Large intestine (tissue), 3 donors: ENCODE measurements at regions not wholly inside any gene's neighbourhood (a gene's known extent, or its start where the extent isn't known, plus 50 kb on each side); places are given as distances from the start of the nearest gene placed in this dataset.
"Not testable (repeated sequence)": the region's sequence is repeated elsewhere in the genome, so short reads cannot be mapped to it uniquely, and the experiment has no call there.

Experiments used
- DNase-seq, 2 donors: peaks; one replicate each; pipeline versions ENCODE4 v3.0.0 to v3.0.0-alpha.2; 2013
- H3K27ac ChIP-seq: one replicate; pipeline ENCODE4 v1.5.1; 2013; ENCODE audit warnings: low read length
- H3K27me3 ChIP-seq: 2 replicates; pipeline ENCODE4 v1.6.1; 2013; ENCODE audit warnings: low read length; ENCODE audit not compliant: control insufficient read depth, insufficient read depth
- H3K36me3 ChIP-seq: 2 replicates; pipeline ENCODE4 v1.6.1; 2013; ENCODE audit warnings: low read length; ENCODE audit not compliant: control insufficient read depth, insufficient read depth
- H3K4me1 ChIP-seq: one replicate; pipeline ENCODE4 v1.6.1; 2013; ENCODE audit warnings: low read length; ENCODE audit not compliant: control insufficient read depth, insufficient read depth
- H3K4me3 ChIP-seq: one replicate; pipeline ENCODE4 v1.5.1; 2013; ENCODE audit warnings: low read length
- H3K9me3 ChIP-seq: one replicate; pipeline ENCODE4 v1.6.1; 2013; ENCODE audit warnings: mild to moderate bottlenecking, low read depth, low read length, moderate library complexity; ENCODE audit not compliant: control insufficient read depth
- WGBS: methylation state at CpG from one replicate; pipeline ENCODE4 v1.1.5; 2013; ENCODE audit warnings: low lambda C conversion rate; ENCODE audit not compliant: insufficient coverage; 5-methylcytosine and 5-hydroxymethylcytosine counted together

- DNase-seq = no peak
- H3K4me3 ChIP-seq = no peak overlapping the region
- H3K27ac ChIP-seq = no peak overlapping the region
- 100% methylated on average over 1 of the region's 2 CpGs for WGBS
- H3K4me1 ChIP-seq = no peaks in the 10 kb centered on the region
- H3K27me3 ChIP-seq = no peaks in the 10 kb centered on the region
- H3K9me3 ChIP-seq = no peaks in the 10 kb centered on the region
- no peaks in the 10 kb centered on the region for H3K36me3 ChIP-seq
These were observed 85.9 kb upstream of the ZPLD1 start for GRCh38 chr3:102348904-102349303.

GRCh38 chr3:102353148-102353547 is 81.7 kb upstream of the ZPLD1 start:
- H3K4me3 ChIP-seq = no peak overlapping the region
- WGBS = no CpG with 5 or more reads among the region's 4 CpGs

GRCh38 chr3:102353805-102354204 is 81.0 kb upstream of the ZPLD1 start:
- Histone ChIP-seq H3K4me3 (no peak overlapping the region), H3K36me3 (no peaks in the 10 kb centered on the region), H3K27me3 (no peaks in the 10 kb centered on the region), H3K27ac (no peak overlapping the region), H3K9me3 (no peaks in the 10 kb centered on the region), H3K4me1 (no peaks in the 10 kb centered on the region)
- 100% methylated on average over 1 of the region's 1 CpG for WGBS
- DNase-seq = no peak

More at GRCh38 chr3:102353148-102353547, 81.7 kb upstream of the ZPLD1 start:
- Histone ChIP-seq H3K9me3 (no peaks in the 10 kb centered on the region), H3K27ac (no peak overlapping the region), H3K27me3 (no peaks in the 10 kb centered on the region), H3K36me3 (no peaks in the 10 kb centered on the region), H3K4me1 (no peaks in the 10 kb centered on the region)
- DNase-seq = no peak

DNA sequence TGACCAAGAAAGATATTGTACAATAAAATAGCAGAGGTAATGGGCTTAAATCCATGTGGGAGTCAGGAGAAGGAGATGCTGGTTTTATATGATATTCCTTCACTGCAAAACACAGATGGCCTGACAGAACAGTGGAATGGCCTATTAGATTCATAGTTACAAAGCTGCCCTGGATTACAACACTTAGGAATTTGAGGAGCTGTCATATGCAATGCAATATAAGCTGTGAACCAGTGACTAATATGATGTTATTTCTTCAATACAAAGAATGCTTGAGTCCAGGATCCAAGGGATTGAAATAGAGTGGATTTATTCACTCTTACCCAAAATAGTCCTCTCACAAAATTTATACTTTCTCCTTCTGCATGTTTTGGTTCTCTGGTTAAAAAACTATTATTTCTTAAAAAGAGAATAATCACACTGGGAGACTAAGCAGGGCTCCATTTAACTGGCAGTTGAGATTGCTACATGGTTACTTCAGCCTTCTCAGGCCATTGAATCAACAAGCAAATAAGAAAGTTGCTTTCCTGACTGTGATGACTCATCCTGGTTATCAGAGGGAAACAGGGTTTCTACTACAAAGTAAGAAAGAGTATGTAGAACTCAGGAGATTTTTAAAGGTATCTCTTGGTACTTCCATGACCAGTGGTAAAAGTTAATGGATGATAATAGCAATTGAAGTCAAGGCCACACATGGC is 79.8 kb upstream of the ZPLD1 start:
- no peaks in the 10 kb centered on the region for H3K4me1 ChIP-seq
- no peaks in the 10 kb centered on the region for H3K9me3 ChIP-seq
- no peak overlapping the region for H3K4me3 ChIP-seq
- DNase-seq = no peak
- H3K27ac ChIP-seq = no peak overlapping the region
- H3K36me3 ChIP-seq = no peaks in the 10 kb centered on the region
- no peaks in the 10 kb centered on the region for H3K27me3 ChIP-seq

GRCh38 chr3:102356506-102356905 is 78.3 kb upstream of the ZPLD1 start:
- 100% methylated on average over 1 of the region's 2 CpGs for WGBS
- Histone ChIP-seq H3K4me3 (no peak overlapping the region), H3K27me3 (no peaks in the 10 kb centered on the region), H3K36me3 (no peaks in the 10 kb centered on the region), H3K27ac (no peak overlapping the region), H3K4me1 (no peaks in the 10 kb centered on the region), H3K9me3 (no peaks in the 10 kb centered on the region)
- no peak for DNase-seq

DNA sequence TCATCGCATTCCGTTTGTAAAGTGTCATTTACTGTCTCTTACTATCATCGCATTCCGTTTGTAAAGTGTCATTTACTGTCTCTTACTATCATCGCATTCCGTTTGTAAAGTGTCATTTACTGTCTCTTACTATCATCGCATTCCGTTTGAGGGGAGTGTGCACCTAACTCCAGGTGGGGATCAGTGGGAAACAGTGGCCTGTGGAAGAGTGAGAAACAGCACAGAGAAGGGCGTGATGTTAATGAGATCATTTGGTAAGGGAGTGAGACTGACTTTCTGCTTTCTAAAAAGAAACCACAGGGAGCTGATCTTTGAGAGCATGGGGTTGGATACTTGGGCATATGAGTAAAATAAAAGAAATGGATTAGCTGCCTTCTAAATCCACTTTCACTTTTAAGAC is 77.5 kb upstream of the ZPLD1 start:
- not testable (repeated sequence) for H3K4me3 ChIP-seq, H3K4me1 ChIP-seq, H3K27ac ChIP-seq, DNase-seq, H3K36me3 ChIP-seq, H3K9me3 ChIP-seq, H3K27me3 ChIP-seq
- WGBS = no CpG with 5 or more reads among the region's 9 CpGs

GRCh38 chr3:102360183-102360860 is 74.5 kb upstream of the ZPLD1 start:
- H3K27me3 ChIP-seq = no peaks in the 10 kb centered on the region
- no CpG with 5 or more reads among the region's 1 CpG for WGBS
- DNase-seq = no peak
- H3K4me1 ChIP-seq = no peaks in the 10 kb centered on the region
- no peak overlapping the region for H3K27ac ChIP-seq
- no peak overlapping the region for H3K4me3 ChIP-seq
- peaks cover 7% of the 10 kb centered on the region for H3K9me3 ChIP-seq
- H3K36me3 ChIP-seq = no peaks in the 10 kb centered on the region

DNA sequence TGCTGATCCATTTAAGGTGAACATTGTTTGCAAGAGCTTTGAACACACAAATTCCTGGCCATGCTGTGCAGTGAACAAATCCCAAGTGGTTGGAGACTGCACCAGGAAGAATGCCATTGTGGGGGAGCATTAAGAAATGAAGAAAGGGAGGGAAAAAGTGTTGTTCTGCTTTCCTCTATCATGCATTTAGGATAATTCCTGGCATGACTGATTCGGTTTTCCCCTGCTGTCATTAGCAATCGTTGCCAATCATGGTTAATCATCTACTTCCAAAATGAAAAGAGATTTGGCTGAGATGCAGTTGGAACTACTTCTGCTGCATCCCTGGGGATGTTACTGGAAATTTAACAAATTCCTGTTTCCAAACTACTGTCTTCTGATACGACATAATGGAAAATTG is 73.7 kb upstream of the ZPLD1 start:
- Histone ChIP-seq H3K27me3 (no peaks in the 10 kb centered on the region), H3K36me3 (no peaks in the 10 kb centered on the region), H3K4me3 (no peak overlapping the region), H3K9me3 (peaks cover 7% of the 10 kb centered on the region), H3K27ac (no peak overlapping the region), H3K4me1 (no peaks in the 10 kb centered on the region)
- 71% methylated on average over 1 of the region's 3 CpGs for WGBS
- no peak for DNase-seq

DNA sequence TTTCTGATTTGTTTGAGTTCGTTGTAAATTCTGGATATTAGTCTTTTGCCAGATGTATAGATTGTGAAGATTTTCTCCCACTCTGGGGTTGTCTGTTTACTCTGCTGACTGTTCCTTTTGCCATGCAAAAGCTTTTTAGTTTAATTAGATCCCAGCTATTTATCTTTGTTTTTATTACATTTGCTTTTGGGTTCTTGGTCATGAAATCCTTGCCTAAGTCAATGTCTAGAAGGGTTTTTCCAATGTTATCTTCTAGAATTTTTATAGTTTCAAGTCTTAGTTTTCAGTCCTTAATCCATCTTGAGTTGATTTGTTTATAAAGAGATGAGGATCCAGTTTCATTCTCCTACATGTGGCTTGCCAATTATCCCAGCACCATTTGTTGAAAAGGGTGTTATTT is 68.7 kb upstream of the ZPLD1 start:
- H3K4me1 ChIP-seq, DNase-seq, H3K4me3 ChIP-seq, H3K27me3 ChIP-seq, H3K9me3 ChIP-seq, H3K27ac ChIP-seq, H3K36me3 ChIP-seq: not testable (repeated sequence)
- 100% methylated on average over 1 of the region's 1 CpG for WGBS

DNA sequence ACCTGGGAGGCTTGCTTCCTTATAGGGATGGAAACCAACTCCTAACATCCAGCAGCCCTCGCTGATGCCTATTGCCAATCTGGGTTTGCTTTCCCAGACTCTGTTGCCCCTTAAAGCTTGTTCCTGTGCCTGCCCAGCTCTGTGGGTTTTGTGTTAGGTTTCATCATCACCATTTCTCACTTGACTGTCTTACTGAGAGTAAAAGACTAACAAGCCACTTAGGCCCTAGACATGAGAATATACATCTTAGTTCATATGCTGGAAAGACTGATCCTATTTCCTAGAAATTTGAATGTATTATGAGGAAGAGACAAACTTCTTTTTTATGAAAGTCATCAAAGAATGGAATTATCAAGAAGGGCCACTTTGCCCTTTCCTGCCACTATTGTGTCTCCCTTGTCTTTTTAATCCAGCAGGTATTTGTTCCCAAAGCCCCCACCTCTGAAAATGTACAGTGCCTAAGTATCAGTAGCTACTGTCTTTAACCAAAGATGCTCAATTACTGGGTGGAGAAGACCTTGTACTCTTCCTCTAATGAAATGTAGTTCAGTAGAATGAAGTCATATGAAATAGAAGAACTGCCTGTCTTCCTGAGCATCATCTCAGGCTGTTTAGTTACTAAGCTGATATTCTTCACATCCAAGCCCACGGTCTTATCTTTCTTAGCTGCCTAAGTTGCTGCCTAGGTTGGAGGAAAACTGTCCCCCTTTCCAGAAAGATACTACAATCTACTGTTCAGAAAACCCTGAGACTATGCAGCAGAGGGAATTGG is 59.8 kb upstream of the ZPLD1 start:
- Histone ChIP-seq H3K27me3 (no peaks in the 10 kb centered on the region), H3K9me3 (no peaks in the 10 kb centered on the region), H3K4me1 (no peaks in the 10 kb centered on the region), H3K4me3 (no peak overlapping the region), H3K36me3 (no peaks in the 10 kb centered on the region), H3K27ac (no peak overlapping the region)
- WGBS = no CpG with 5 or more reads among the region's 2 CpGs
- DNase-seq = no peak
